LNCaP clone FGC (cell line): ENCODE measurements at regions not wholly inside any gene's neighbourhood (a gene's known extent, or its start where the extent isn't known, plus 50 kb on each side); places are given as distances from the start of the nearest gene placed in this dataset.

Experiments
- DNase-seq: peaks from one replicate; pipeline ENCODE4 v3.0.0-alpha.2; 2011; ENCODE audit warnings: low read depth
- H3K4me3 ChIP-seq: 2 replicates; pipeline ENCODE4 v1.5.1; 2011; ENCODE audit warnings: mild to moderate bottlenecking, low read depth, low read length, control low read depth
- CTCF ChIP-seq: IDR thresholded peaks from 2 replicates; pipeline ENCODE4 v1.5.1; 2012; ENCODE audit warnings: mild to moderate bottlenecking; ENCODE audit not compliant: control insufficient read depth, insufficient read depth; ENCODE audit errors: extremely low read depth

- no peak for TF ChIP-seq CTCF
- DNase-seq: no peak
- H3K4me3 ChIP-seq: no peak overlapping the region
These were observed 161.4 kb downstream of the ID4 start for GRCh38 chr6:19998541-19998940.

- DNase-seq: no peak
- TF ChIP-seq CTCF: no peak
- H3K4me3 ChIP-seq: no peak overlapping the region
These were observed 162.4 kb downstream of the ID4 start for GRCh38 chr6:19999319-20000191.

GRCh38 chr6:20001286-20001685 lies 164.1 kb downstream of the ID4 start:
- no peak for TF ChIP-seq CTCF
- no peak for DNase-seq
- no peak overlapping the region for H3K4me3 ChIP-seq

- no peak for DNase-seq
These were observed 168.9 kb downstream of the ID4 start for GRCh38 chr6:20006037-20006436.

GRCh38 chr6:20008131-20008530 lies 171.0 kb downstream of the ID4 start:
- no peak overlapping the region for H3K4me3 ChIP-seq
- no peak for DNase-seq
- no peak for TF ChIP-seq CTCF

More at GRCh38 chr6:20006037-20006436, 168.9 kb downstream of the ID4 start:
- H3K4me3 ChIP-seq: no peak overlapping the region
- TF ChIP-seq CTCF: no peak

- no peak for DNase-seq
- no peak for TF ChIP-seq CTCF
- no peak overlapping the region for H3K4me3 ChIP-seq
These were observed 176.1 kb downstream of the ID4 start for GRCh38 chr6:20013066-20013861.
